Kidney capillary endothelial cell (primary cell): ENCODE measurements at regions not wholly inside any gene's neighbourhood (a gene's known extent, or its start where the extent isn't known, plus 50 kb on each side); places are given as distances from the start of the nearest gene placed in this dataset.

Source experiments
- DNase-seq: peaks from one replicate; pipeline ENCODE4 v3.0.0-alpha.2; 2018; ENCODE audit warnings: low spot score

DNA sequence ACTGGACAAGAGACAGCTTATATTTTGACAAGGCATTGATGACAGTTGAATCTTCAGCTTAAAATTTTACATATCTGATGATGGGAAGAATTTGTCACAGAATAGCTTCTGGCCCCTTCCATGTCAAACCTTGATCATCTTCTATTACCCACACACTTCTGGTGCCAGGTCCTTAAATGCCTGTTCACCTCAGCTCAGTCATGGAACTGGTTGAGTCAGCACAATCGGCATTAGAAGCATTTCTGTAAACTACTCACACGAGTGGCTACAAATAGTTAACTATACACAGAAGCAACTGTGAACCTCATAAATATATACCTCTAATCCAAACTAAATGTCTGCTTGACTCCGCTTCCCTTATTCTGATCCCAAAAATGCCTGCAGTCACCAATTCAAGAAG lies 161.2 kb downstream of the FOXO1 start:
- DNase-seq: no peak
